SK-N-DZ (cell line): ENCODE measurements at regions not wholly inside any gene's neighbourhood (a gene's known extent, or its start where the extent isn't known, plus 50 kb on each side); places are given as distances from the start of the nearest gene placed in this dataset.

Source experiments
- DNase-seq: peaks from one replicate; pipeline ENCODE4 v3.0.0-alpha.2; 2015; ENCODE audit warnings: low spot score
- small RNA-seq, 2 experiments: library from RNA; depleted of rRNA; stranded (forward); fragments of <200 nt; gene quantifications; one replicate each; pipeline ENCODE3, GENCODE V24; 2014

DNA sequence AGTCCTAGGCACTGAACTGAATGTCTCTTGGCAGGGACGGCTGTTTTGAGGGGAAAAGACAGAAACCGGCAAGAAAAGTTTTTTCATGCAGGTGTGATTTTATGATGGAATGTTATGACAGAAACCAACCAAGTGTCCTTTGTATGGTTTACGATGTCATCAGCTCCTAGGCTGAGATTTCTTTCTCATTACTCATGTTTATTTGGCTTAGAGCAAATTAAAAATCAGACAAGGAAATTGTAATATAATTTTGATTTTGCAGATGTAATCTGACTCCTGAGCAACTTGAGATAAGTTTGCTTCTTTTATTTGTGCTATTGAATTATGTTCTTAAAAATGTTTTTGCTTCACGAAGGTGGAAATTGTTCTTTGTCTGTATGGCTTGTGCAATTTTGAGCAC is 58.8 kb upstream of the MAP3K7 start:
- DNase-seq: no peak

DNA sequence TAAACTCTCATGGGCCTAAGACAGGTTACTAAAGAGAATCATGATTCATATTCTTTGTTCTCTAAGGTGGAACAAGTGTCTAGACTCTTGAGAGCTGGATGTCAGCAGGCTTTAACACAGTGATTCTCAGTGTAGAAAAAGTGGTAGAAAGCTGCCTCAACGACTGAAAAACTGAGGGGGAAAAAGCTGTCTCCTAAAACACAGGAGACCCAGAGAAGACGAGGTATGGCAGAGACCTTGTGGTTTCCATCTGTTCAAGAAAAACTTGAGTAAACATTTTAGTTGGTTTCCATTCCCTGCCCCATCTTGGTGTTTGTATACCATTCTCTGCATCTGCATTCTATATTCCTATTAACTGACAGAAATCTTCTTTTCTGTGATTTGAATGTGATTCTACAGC is 57.6 kb upstream of the MAP3K7 start:
- no peak for DNase-seq

DNA sequence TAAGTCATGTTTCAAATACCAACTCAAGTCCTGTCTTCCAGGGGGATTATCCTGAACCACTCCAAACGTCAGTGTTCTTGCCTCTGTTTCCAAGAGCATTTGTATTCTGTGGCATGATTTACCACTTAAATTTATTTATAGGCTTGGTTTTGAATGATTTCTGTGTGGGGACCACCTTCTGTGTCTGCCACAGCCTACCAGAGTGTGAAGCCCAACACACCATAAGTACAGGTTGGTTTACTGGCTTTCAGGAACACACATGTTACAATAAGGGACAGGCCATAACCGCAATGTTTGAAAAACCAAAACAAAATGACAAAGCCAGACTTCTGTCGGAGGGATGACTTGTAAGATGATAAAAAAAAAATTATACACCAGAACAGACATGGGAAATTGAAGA is 56.5 kb upstream of the MAP3K7 start:
- DNase-seq: no peak

DNA sequence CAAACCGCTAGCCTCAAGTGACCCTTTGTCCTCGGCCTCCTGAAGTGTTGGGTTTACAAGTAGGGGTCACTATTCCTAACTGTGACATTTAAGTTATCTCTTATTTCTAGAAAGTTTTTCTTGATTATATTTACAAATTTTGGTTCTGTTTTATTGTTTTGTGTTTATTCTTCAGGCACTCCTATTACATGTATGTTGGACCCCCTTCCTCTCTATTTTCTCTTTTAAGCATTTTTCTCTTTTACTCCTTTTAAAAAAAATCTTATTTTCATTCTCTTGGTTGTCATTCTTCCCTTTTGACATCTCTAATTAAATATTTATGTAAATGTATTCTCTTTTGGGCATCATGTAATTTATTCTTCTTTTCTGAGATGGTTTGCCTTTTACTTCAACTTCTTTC is 50.4 kb upstream of the MAP3K7 start:
- DNase-seq: no peak

Small RNAs in the stretch of these regions (small RNA-seq; reads per million reads assigned to genes)
- gene MIR4643 (0 reads per million in 2 experiments), gene MTATP6P25 (0 reads per million in 2 experiments), gene MTCO1P56 (0 reads per million in 2 experiments), gene MTND4LP19 (0 reads per million in 2 experiments), gene RF00012 (0.10 to 0.84 reads per million in 2 experiments), gene RN7SL415P (0 to 0.40 reads per million in 2 experiments)
